ENCODE measurements at regions not wholly inside any gene's neighbourhood (a gene's known extent, or its start where the extent isn't known, plus 50 kb on each side); places are given as distances from the start of the nearest gene placed in this dataset.
A peak's percentile ranks its signal among the peaks of the same experiment; 100 is the strongest.

- H3K36me3 Mint-ChIP-seq, result peaks cover 0 to 5% (median 0%) of the 10 kb centered on the region in 3 donors
- no peak for ATAC-seq
- H3K4me1 Mint-ChIP-seq, result no peaks in the 10 kb centered on the region
- POLR2A ChIA-PET, result no interaction called here
- peaks cover 0 to 5% (median 0%) of the 10 kb centered on the region in 9 donors for H3K9me3 Mint-ChIP-seq
- H3K4me3 Mint-ChIP-seq, result no peak overlapping the region
- H3K27me3 Mint-ChIP-seq, result peaks cover 22 to 58% (median 32%) of the 10 kb centered on the region in 5 donors
- no peak overlapping the region for H3K27ac Mint-ChIP-seq
- no peak for DNase-seq
These were observed 84.5 kb downstream of the ADRA2A start for GRCh38 chr10:111161109-111161874.

- peaks cover 0 to 32% (median 2%) of the 10 kb centered on the region in 9 donors for H3K9me3 Mint-ChIP-seq
- H3K27ac Mint-ChIP-seq, result no peak overlapping the region
- ATAC-seq (no peak), DNase-seq (no peak)
- H3K4me1 Mint-ChIP-seq, result no peaks in the 10 kb centered on the region
- POLR2A ChIA-PET, result no interaction called here
- peaks cover 0 to 2% (median 2%) of the 10 kb centered on the region in 3 donors for H3K36me3 Mint-ChIP-seq
- H3K27me3 Mint-ChIP-seq, result peaks cover 12 to 34% (median 24%) of the 10 kb centered on the region in 5 donors
- H3K4me3 Mint-ChIP-seq, result no peak overlapping the region
These were observed 94.4 kb downstream of the ADRA2A start for GRCh38 chr10:111171183-111171582.

GRCh38 chr10:111175787-111176186, 99.0 kb downstream of the ADRA2A start:
- POLR2A ChIA-PET, result no interaction called here
- H3K27ac Mint-ChIP-seq, result no peak overlapping the region
- ATAC-seq, result no peak

GRCh38 chr10:111177379-111177778, 100.5 kb downstream of the ADRA2A start:
- Mint-ChIP-seq H3K4me1 (peaks cover 0 to 3% (median 0%) of the 10 kb centered on the region in 4 donors), H3K4me3 (no peak overlapping the region), H3K27me3 (peaks cover 19 to 50% (median 34%) of the 10 kb centered on the region in 5 donors), H3K9me3 (peaks cover 0 to 23% (median 2%) of the 10 kb centered on the region in 9 donors), H3K36me3 (peaks cover 0 to 7% (median 2%) of the 10 kb centered on the region in 3 donors), H3K27ac (no peak overlapping the region)
- POLR2A ChIA-PET, result no interaction called here
- no peak for ATAC-seq
- no peak for DNase-seq

More at GRCh38 chr10:111175787-111176186, 99.0 kb downstream of the ADRA2A start:
- peaks cover 0 to 23% (median 2%) of the 10 kb centered on the region in 9 donors for H3K9me3 Mint-ChIP-seq
- peaks cover 0 to 3% (median 0%) of the 10 kb centered on the region in 4 donors for H3K4me1 Mint-ChIP-seq
- peaks cover 16 to 48% (median 34%) of the 10 kb centered on the region in 5 donors for H3K27me3 Mint-ChIP-seq
- peaks cover 0 to 7% (median 0%) of the 10 kb centered on the region in 3 donors for H3K36me3 Mint-ChIP-seq
- no peak for DNase-seq
- no peak overlapping the region for H3K4me3 Mint-ChIP-seq

GRCh38 chr10:111179514-111179913, 102.7 kb downstream of the ADRA2A start:
- Mint-ChIP-seq H3K4me3 (no peak overlapping the region), H3K27ac (no peak overlapping the region), H3K27me3 (peaks cover 15 to 53% (median 29%) of the 10 kb centered on the region in 5 donors), H3K9me3 (peaks cover 0 to 11% (median 0%) of the 10 kb centered on the region in 9 donors), H3K36me3 (peaks cover 0 to 7% (median 2%) of the 10 kb centered on the region in 3 donors), H3K4me1 (peaks cover 0 to 3% (median 0%) of the 10 kb centered on the region in 4 donors)
- POLR2A ChIA-PET, result no interaction called here
- DNase-seq (no peak), ATAC-seq (no peak)

- POLR2A ChIA-PET, result no interaction called here
- no peak overlapping the region for H3K4me3 Mint-ChIP-seq
- H3K36me3 Mint-ChIP-seq, result peaks cover 0 to 2% (median 0%) of the 10 kb centered on the region in 3 donors
- no peaks in the 10 kb centered on the region for H3K9me3 Mint-ChIP-seq
- no peaks in the 10 kb centered on the region for H3K4me1 Mint-ChIP-seq
- peaks cover 4 to 10% (median 7%) of the 10 kb centered on the region in 5 donors for H3K27me3 Mint-ChIP-seq
- ATAC-seq (no peak), DNase-seq (no peak)
- no peak overlapping the region for H3K27ac Mint-ChIP-seq
These were observed 109.5 kb downstream of the ADRA2A start for GRCh38 chr10:111186358-111186757.

- Mint-ChIP-seq H3K27ac (no peak overlapping the region), H3K36me3 (peaks cover 0 to 2% (median 0%) of the 10 kb centered on the region in 3 donors), H3K4me3 (no peak overlapping the region), H3K27me3 (peaks cover 4 to 10% (median 7%) of the 10 kb centered on the region in 5 donors), H3K4me1 (no peaks in the 10 kb centered on the region), H3K9me3 (no peaks in the 10 kb centered on the region)
- DNase-seq (no peak), ATAC-seq (no peak)
- POLR2A ChIA-PET, result no interaction called here
These were observed 110.3 kb downstream of the ADRA2A start for GRCh38 chr10:111187096-111187495.

- DNase-seq, result no peak
- Mint-ChIP-seq H3K4me1 (peaks cover 0 to 2% (median 0%) of the 10 kb centered on the region in 4 donors), H3K27me3 (peaks cover 11 to 69% (median 22%) of the 10 kb centered on the region in 5 donors), H3K27ac (no peak overlapping the region), H3K4me3 (no peak overlapping the region), H3K9me3 (peaks cover 0 to 10% (median 0%) of the 10 kb centered on the region in 9 donors), H3K36me3 (peaks cover 0 to 7% (median 0%) of the 10 kb centered on the region in 3 donors)
- no peak for ATAC-seq
- POLR2A ChIA-PET, result no interaction called here
These were observed 122.8 kb downstream of the ADRA2A start for GRCh38 chr10:111199587-111199986.

- ATAC-seq (no peak), DNase-seq (no peak)
- no peaks in the 10 kb centered on the region for H3K36me3 Mint-ChIP-seq
- H3K27me3 Mint-ChIP-seq, result peaks cover 11 to 58% (median 24%) of the 10 kb centered on the region in 5 donors
- H3K27ac Mint-ChIP-seq, result no peak overlapping the region
- H3K4me3 Mint-ChIP-seq, result no peak overlapping the region
- peaks cover 0 to 2% (median 0%) of the 10 kb centered on the region in 4 donors for H3K4me1 Mint-ChIP-seq
- POLR2A ChIA-PET, result no interaction called here
- H3K9me3 Mint-ChIP-seq, result peaks cover 0 to 2% (median 0%) of the 10 kb centered on the region in 9 donors
These were observed 123.8 kb downstream of the ADRA2A start for GRCh38 chr10:111200505-111201186.

GRCh38 chr10:111203615-111204014, 126.8 kb downstream of the ADRA2A start:
- Mint-ChIP-seq H3K27ac (no peak overlapping the region), H3K27me3 (peaks cover 7 to 46% (median 28%) of the 10 kb centered on the region in 5 donors), H3K9me3 (peaks cover 0 to 2% (median 0%) of the 10 kb centered on the region in 9 donors), H3K4me1 (peaks cover 0 to 2% (median 0%) of the 10 kb centered on the region in 4 donors), H3K4me3 (no peak overlapping the region), H3K36me3 (no peaks in the 10 kb centered on the region)
- POLR2A ChIA-PET, result no interaction called here
- ATAC-seq (no peak), DNase-seq (no peak)

GRCh38 chr10:111204838-111205237, 128.0 kb downstream of the ADRA2A start:
- H3K4me3 Mint-ChIP-seq, result no peak overlapping the region
- POLR2A ChIA-PET, result interaction anchor here (0.6 kb wide), 1 partner anchor 9 kb away, joined by 5 read pairs; no protein-coding TSS in a partner anchor
- no peak for DNase-seq

GRCh38 chr10:111206521-111206920, 129.7 kb downstream of the ADRA2A start:
- POLR2A ChIA-PET, result no interaction called here
- no peak overlapping the region for H3K4me3 Mint-ChIP-seq
- H3K36me3 Mint-ChIP-seq, result no peaks in the 10 kb centered on the region

More at GRCh38 chr10:111204838-111205237, 128.0 kb downstream of the ADRA2A start:
- H3K27me3 Mint-ChIP-seq, result peaks cover 4 to 34% (median 21%) of the 10 kb centered on the region in 5 donors
- H3K4me1 Mint-ChIP-seq, result peaks cover 0 to 2% (median 0%) of the 10 kb centered on the region in 4 donors
- no peak for ATAC-seq
- H3K27ac Mint-ChIP-seq, result no peak overlapping the region
- peaks cover 0 to 2% (median 0%) of the 10 kb centered on the region in 9 donors for H3K9me3 Mint-ChIP-seq
- no peaks in the 10 kb centered on the region for H3K36me3 Mint-ChIP-seq

GRCh38 chr10:111207500-111207899, 130.7 kb downstream of the ADRA2A start:
- Mint-ChIP-seq H3K36me3 (no peaks in the 10 kb centered on the region), H3K27me3 (peaks cover 3 to 26% (median 13%) of the 10 kb centered on the region in 5 donors), H3K4me3 (no peak overlapping the region), H3K9me3 (no peaks in the 10 kb centered on the region), H3K4me1 (no peaks in the 10 kb centered on the region), H3K27ac (no peak overlapping the region)
- no peak for ATAC-seq
- POLR2A ChIA-PET, result no interaction called here
- peak in 5 of 10 donors; percentile 2 to 23 (median 19) for DNase-seq

More at GRCh38 chr10:111206521-111206920, 129.7 kb downstream of the ADRA2A start:
- DNase-seq (no peak), ATAC-seq (no peak)
- H3K4me1 Mint-ChIP-seq, result no peaks in the 10 kb centered on the region
- H3K9me3 Mint-ChIP-seq, result no peaks in the 10 kb centered on the region
- peaks cover 3 to 26% (median 13%) of the 10 kb centered on the region in 5 donors for H3K27me3 Mint-ChIP-seq
- no peak overlapping the region for H3K27ac Mint-ChIP-seq

All from naive thymus-derived CD8-positive, alpha-beta T cell (primary cell).